ENCODE measurements at regions not wholly inside any gene's neighbourhood (a gene's known extent, or its start where the extent isn't known, plus 50 kb on each side); places are given as distances from the start of the nearest gene placed in this dataset.
"Not testable (repeated sequence)": the region's sequence is repeated elsewhere in the genome, so short reads cannot be mapped to it uniquely, and the experiment has no call there.

GRCh38 chr14:30272848-30273832 is 285.8 kb upstream of the G2E3 start:
- H3K4me3 ChIP-seq (ENCODE audit: low read length) = no peak overlapping the region
- ATAC-seq (no peak), DNase-seq (no peak)
- no peaks in the 10 kb centered on the region for H3F3A ChIP-seq (ENCODE audit: low read length, unreplicated experiment)
- TF ChIP-seq EZH2 (IDR thresholded peaks at IDR 0.05; ENCODE audit: low read length, unreplicated experiment) (no peak), EZH2phosphoT487 (IDR thresholded peaks at IDR 0.05; ENCODE audit: borderline replicate concordance, low read length) (no peak)
- TF ChIP-seq, protein P1, sequence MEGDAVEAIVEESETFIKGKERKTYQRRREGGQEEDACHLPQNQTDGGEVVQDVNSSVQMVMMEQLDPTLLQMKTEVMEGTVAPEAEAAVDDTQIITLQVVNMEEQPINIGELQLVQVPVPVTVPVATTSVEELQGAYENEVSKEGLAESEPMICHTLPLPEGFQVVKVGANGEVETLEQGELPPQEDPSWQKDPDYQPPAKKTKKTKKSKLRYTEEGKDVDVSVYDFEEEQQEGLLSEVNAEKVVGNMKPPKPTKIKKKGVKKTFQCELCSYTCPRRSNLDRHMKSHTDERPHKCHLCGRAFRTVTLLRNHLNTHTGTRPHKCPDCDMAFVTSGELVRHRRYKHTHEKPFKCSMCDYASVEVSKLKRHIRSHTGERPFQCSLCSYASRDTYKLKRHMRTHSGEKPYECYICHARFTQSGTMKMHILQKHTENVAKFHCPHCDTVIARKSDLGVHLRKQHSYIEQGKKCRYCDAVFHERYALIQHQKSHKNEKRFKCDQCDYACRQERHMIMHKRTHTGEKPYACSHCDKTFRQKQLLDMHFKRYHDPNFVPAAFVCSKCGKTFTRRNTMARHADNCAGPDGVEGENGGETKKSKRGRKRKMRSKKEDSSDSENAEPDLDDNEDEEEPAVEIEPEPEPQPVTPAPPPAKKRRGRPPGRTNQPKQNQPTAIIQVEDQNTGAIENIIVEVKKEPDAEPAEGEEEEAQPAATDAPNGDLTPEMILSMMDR (conservative IDR thresholded peaks at IDR 0.05; ENCODE audit: low read depth, low read length) = no peak
- intact Hi-C loops (cut with micrococcal nuclease) = loop anchor here (5.0 kb wide), 3 partner anchors 169 to 726 kb away; no protein-coding TSS in a partner anchor
- H3K4me1 ChIP-seq (ENCODE audit: insufficient read depth, low read length) = no peaks in the 10 kb centered on the region
- H3K4me2 ChIP-seq (ENCODE audit: low read length) = no peak overlapping the region
- peaks cover 53% of the 10 kb centered on the region for H3K27me3 ChIP-seq (ENCODE audit: low read length)
- H3K9ac ChIP-seq (ENCODE audit: low read length) = no peak overlapping the region
- no peak overlapping the region for H2AFZ ChIP-seq (ENCODE audit: low read length)
- no peaks in the 10 kb centered on the region for H3K9me3 ChIP-seq (ENCODE audit: low read length)
- H3K79me2 ChIP-seq (ENCODE audit: low read length) = no peaks in the 10 kb centered on the region
- H4K20me1 ChIP-seq (ENCODE audit: low read length) = no peaks in the 10 kb centered on the region
- no peaks in the 10 kb centered on the region for H3K36me3 ChIP-seq (ENCODE audit: low read depth, low read length)
- no peaks in the 10 kb centered on the region for H3K9me2 ChIP-seq (replicated peaks; ENCODE audit: low read length)
- no TSS peak for BruUV-seq (replicated peaks)
- CTCF ChIA-PET = interaction anchor here (0.6 to 1.3 kb wide), 3 partner anchors 59 to 244 kb away, joined by 4 to 7 read pairs (median 4); no protein-coding TSS in a partner anchor
- no peak overlapping the region for H3K27ac ChIP-seq (ENCODE audit: low read length)
- POLR2A ChIA-PET (ENCODE audit: unreplicated experiment) = no interaction called here

GRCh38 chr14:30275604-30276003 is 283.4 kb upstream of the G2E3 start:
- no peak for TF ChIP-seq EZH2 (IDR thresholded peaks at IDR 0.05; ENCODE audit: low read length, unreplicated experiment)
- TF ChIP-seq, protein P1 (conservative IDR thresholded peaks at IDR 0.05; ENCODE audit: low read depth, low read length) = no peak
- TF ChIP-seq EZH2phosphoT487 (IDR thresholded peaks at IDR 0.05; ENCODE audit: borderline replicate concordance, low read length) = no peak
- no peaks in the 10 kb centered on the region for H3K9me2 ChIP-seq (replicated peaks; ENCODE audit: low read length)
- CTCF ChIA-PET = no interaction called here

GRCh38 chr14:30277268-30277667 is 281.7 kb upstream of the G2E3 start:
- Histone ChIP-seq H3K27ac (ENCODE audit: low read length) (no peak overlapping the region), H3K9me3 (ENCODE audit: low read length) (no peaks in the 10 kb centered on the region), H3K27me3 (ENCODE audit: low read length) (peaks cover 58% of the 10 kb centered on the region), H3K36me3 (ENCODE audit: low read depth, low read length) (no peaks in the 10 kb centered on the region), H3K4me2 (ENCODE audit: low read length) (no peak overlapping the region), H3K79me2 (ENCODE audit: low read length) (no peaks in the 10 kb centered on the region), H3K9ac (ENCODE audit: low read length) (no peak overlapping the region), H4K20me1 (ENCODE audit: low read length) (no peaks in the 10 kb centered on the region), H3F3A (ENCODE audit: low read length, unreplicated experiment) (no peaks in the 10 kb centered on the region), H3K4me3 (ENCODE audit: low read length) (no peak overlapping the region), H3K4me1 (ENCODE audit: insufficient read depth, low read length) (no peaks in the 10 kb centered on the region), H2AFZ (ENCODE audit: low read length) (no peak overlapping the region), H3K9me2 (replicated peaks; ENCODE audit: low read length) (no peaks in the 10 kb centered on the region)
- ATAC-seq = no peak
- DNase-seq = no peak
- POLR2A ChIA-PET (ENCODE audit: unreplicated experiment) = no interaction called here
- TF ChIP-seq EZH2 (IDR thresholded peaks at IDR 0.05; ENCODE audit: low read length, unreplicated experiment) (no peak), EZH2phosphoT487 (IDR thresholded peaks at IDR 0.05; ENCODE audit: borderline replicate concordance, low read length) (no peak)
- TF ChIP-seq, protein P1 (conservative IDR thresholded peaks at IDR 0.05; ENCODE audit: low read depth, low read length) = no peak
- no TSS peak for BruUV-seq (replicated peaks)
- intact Hi-C loops (cut with micrococcal nuclease) = no loop called here
- CTCF ChIA-PET = no interaction called here

More at GRCh38 chr14:30275604-30276003, 283.4 kb upstream of the G2E3 start:
- Histone ChIP-seq H3K9ac (ENCODE audit: low read length) (no peak overlapping the region), H3K4me1 (ENCODE audit: insufficient read depth, low read length) (no peaks in the 10 kb centered on the region), H3K27ac (ENCODE audit: low read length) (no peak overlapping the region), H3F3A (ENCODE audit: low read length, unreplicated experiment) (no peaks in the 10 kb centered on the region), H3K36me3 (ENCODE audit: low read depth, low read length) (no peaks in the 10 kb centered on the region), H3K4me3 (ENCODE audit: low read length) (no peak overlapping the region), H3K9me3 (ENCODE audit: low read length) (no peaks in the 10 kb centered on the region), H4K20me1 (ENCODE audit: low read length) (no peaks in the 10 kb centered on the region), H3K79me2 (ENCODE audit: low read length) (no peaks in the 10 kb centered on the region), H3K27me3 (ENCODE audit: low read length) (peaks cover 58% of the 10 kb centered on the region), H2AFZ (ENCODE audit: low read length) (no peak overlapping the region), H3K4me2 (ENCODE audit: low read length) (no peak overlapping the region)
- POLR2A ChIA-PET (ENCODE audit: unreplicated experiment) = no interaction called here
- intact Hi-C loops (cut with micrococcal nuclease) = no loop called here
- DNase-seq = no peak
- no peak for ATAC-seq
- BruUV-seq (replicated peaks) = no TSS peak

DNA sequence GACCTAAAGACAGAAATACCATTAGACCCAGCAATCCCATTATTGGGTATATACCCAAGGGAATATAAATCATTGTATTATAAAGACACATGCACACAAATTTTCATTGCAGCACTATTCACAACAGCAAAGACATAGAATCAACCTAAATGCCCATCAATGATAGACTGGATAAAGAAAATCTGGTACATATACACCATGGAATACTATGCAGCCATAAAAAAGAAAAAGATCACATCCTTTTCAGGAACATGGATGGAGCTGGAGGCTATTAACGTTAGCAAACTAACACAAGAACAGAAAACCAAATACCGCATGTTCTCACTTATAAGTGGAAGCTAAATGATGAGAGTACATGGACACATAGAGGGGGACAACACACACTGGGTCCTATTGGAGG is 280.1 kb upstream of the G2E3 start:
- intact Hi-C loops (cut with micrococcal nuclease); H3K4me1 ChIP-seq (ENCODE audit: insufficient read depth, low read length); H3K4me2 ChIP-seq (ENCODE audit: low read length); H3K9me3 ChIP-seq (ENCODE audit: low read length); H3K9ac ChIP-seq (ENCODE audit: low read length); H3F3A ChIP-seq (ENCODE audit: low read length, unreplicated experiment); H3K36me3 ChIP-seq (ENCODE audit: low read depth, low read length); DNase-seq; H2AFZ ChIP-seq (ENCODE audit: low read length); CTCF ChIA-PET; H3K9me2 ChIP-seq (replicated peaks; ENCODE audit: low read length); POLR2A ChIA-PET (ENCODE audit: unreplicated experiment); H3K4me3 ChIP-seq (ENCODE audit: low read length); BruUV-seq (replicated peaks); H4K20me1 ChIP-seq (ENCODE audit: low read length); H3K27ac ChIP-seq (ENCODE audit: low read length); ATAC-seq; H3K79me2 ChIP-seq (ENCODE audit: low read length): not testable (repeated sequence)
- H3K27me3 ChIP-seq (ENCODE audit: low read length) = peaks cover 46% of the 10 kb centered on the region
